Esophagus squamous epithelium (tissue), 4 donors: ENCODE measurements at regions not wholly inside any gene's neighbourhood (a gene's known extent, or its start where the extent isn't known, plus 50 kb on each side); places are given as distances from the start of the nearest gene placed in this dataset.
"Not testable (repeated sequence)": the region's sequence is repeated elsewhere in the genome, so short reads cannot be mapped to it uniquely, and the experiment has no call there.

Experiments
- POLR2A ChIP-seq, 4 donors: fragments of 450-650 bp; IDR thresholded peaks; one replicate each; pipeline ENCODE4 v1.6.1; 2017; ENCODE audit warnings: antibody characterized with exemption in 4 of 4, mild to moderate bottlenecking in 4 of 4, moderate library complexity in 3 of 4
- TF ChIP-seq, protein P1 (sequence below), 6 experiments: fragments of 450-650 bp in 4 of 6; fragments of 200-600 bp in 2 of 6; sonication (generic) in 2 of 6; IDR thresholded peaks; one replicate each; pipeline ENCODE4 v1.5.1; 2016 to 2019; ENCODE audit warnings: antibody characterized with exemption in 6 of 6, mild to moderate bottlenecking in 4 of 6, moderate library complexity in 4 of 6

GRCh38 chr10:38292560-38292959 lies 198.4 kb downstream of the ZNF37A start:
- TF ChIP-seq, protein P1, sequence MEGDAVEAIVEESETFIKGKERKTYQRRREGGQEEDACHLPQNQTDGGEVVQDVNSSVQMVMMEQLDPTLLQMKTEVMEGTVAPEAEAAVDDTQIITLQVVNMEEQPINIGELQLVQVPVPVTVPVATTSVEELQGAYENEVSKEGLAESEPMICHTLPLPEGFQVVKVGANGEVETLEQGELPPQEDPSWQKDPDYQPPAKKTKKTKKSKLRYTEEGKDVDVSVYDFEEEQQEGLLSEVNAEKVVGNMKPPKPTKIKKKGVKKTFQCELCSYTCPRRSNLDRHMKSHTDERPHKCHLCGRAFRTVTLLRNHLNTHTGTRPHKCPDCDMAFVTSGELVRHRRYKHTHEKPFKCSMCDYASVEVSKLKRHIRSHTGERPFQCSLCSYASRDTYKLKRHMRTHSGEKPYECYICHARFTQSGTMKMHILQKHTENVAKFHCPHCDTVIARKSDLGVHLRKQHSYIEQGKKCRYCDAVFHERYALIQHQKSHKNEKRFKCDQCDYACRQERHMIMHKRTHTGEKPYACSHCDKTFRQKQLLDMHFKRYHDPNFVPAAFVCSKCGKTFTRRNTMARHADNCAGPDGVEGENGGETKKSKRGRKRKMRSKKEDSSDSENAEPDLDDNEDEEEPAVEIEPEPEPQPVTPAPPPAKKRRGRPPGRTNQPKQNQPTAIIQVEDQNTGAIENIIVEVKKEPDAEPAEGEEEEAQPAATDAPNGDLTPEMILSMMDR (IDR thresholded peaks at IDR 0.05): not testable (repeated sequence)
- not testable (repeated sequence) for TF ChIP-seq POLR2A (IDR thresholded peaks at IDR 0.05)
